ENCODE measurements at regions not wholly inside any gene's neighbourhood (a gene's known extent, or its start where the extent isn't known, plus 50 kb on each side); places are given as distances from the start of the nearest gene placed in this dataset.

DNA sequence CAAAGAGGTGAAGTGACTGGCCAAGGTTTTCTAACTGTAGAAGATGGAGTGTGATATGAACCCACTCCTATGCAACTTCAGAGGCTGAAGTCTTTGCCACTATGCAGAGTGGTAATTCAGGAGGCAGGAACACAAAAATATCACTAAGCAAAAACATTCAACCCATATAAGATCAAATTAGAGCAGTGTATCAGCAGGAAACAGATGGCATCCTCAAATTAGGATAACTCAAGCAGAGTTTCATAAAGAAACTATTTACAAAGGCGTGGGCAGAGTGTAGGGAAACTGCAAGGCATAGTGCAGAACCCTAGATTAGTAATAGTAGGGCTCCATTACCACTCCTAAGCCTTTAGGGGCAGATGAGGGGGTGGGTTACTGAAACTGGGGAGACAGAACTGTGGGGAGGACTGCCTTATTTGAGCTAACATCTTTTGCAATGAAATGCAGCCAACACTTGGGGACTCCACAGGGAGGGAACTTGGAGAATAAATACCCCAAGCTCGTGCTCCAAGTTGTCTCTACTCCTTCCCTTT lies 72.2 kb downstream of the PTTG1 start:
- Histone ChIP-seq H3K4me1 (ENCODE audit: insufficient read depth, low read length) (no peaks in the 10 kb centered on the region), H4K20me1 (ENCODE audit: control insufficient read depth, insufficient read depth, insufficient read length) (peaks cover 2% of the 10 kb centered on the region), H3K23me2 (ENCODE audit: insufficient read length, low read depth, low read length, poor library complexity, severe bottlenecking) (no peaks in the 10 kb centered on the region), H3K4ac (ENCODE audit: low read depth, low read length) (no peak overlapping the region), H2BK12ac (ENCODE audit: insufficient read length, low read depth, low read length) (no peak overlapping the region), H3K9ac (ENCODE audit: extremely low read depth, insufficient read length, low read length) (no peak overlapping the region), H4K8ac (replicated peaks; ENCODE audit: insufficient read length, low read depth, low read length) (no peak overlapping the region), H2BK15ac (ENCODE audit: low read depth, low read length) (no peak overlapping the region), H3K14ac (ENCODE audit: insufficient read depth, low read length) (no peak overlapping the region), H2AFZ (ENCODE audit: low read length) (no peak overlapping the region), H4K5ac (ENCODE audit: insufficient read length, low read depth, low read length) (no peak overlapping the region), H3K9me3 (ENCODE audit: control insufficient read depth, low read depth, low read length) (no peaks in the 10 kb centered on the region), H4K91ac (ENCODE audit: insufficient read length, low read depth, low read length) (no peak overlapping the region), H3K18ac (ENCODE audit: insufficient read length, low read depth, low read length) (no peak overlapping the region), H3K79me2 (ENCODE audit: insufficient read depth, low read length) (no peaks in the 10 kb centered on the region), H2AK5ac (ENCODE audit: insufficient read length, low read length) (no peak overlapping the region), H3K56ac (ENCODE audit: insufficient read length, low read depth, low read length) (no peak overlapping the region), H3K79me1 (ENCODE audit: insufficient read depth, low read depth, low read length, poor library complexity, severe bottlenecking) (no peaks in the 10 kb centered on the region), H2BK120ac (ENCODE audit: low read depth, low read length, poor library complexity, severe bottlenecking) (no peak overlapping the region), H2BK20ac (ENCODE audit: low read depth, low read length, poor library complexity, severe bottlenecking) (no peak overlapping the region), H3K4me2 (ENCODE audit: insufficient read depth, insufficient read length, low read length) (no peak overlapping the region), H3T11ph (ENCODE audit: low read length) (no peak overlapping the region), H2BK5ac (ENCODE audit: insufficient read length, low read length) (no peak overlapping the region), H3K27ac (ENCODE audit: insufficient read length, low read depth, low read length) (no peak overlapping the region), H3K27me3 (ENCODE audit: insufficient read depth, low read length) (no peaks in the 10 kb centered on the region), H3K23ac (ENCODE audit: insufficient read length, low read depth, low read length) (no peak overlapping the region)
- H3K4me3 Mint-ChIP-seq = no peak overlapping the region
- H3K36me3 Mint-ChIP-seq (ENCODE audit: insufficient read depth in 1 of 3, low read depth in 3 of 3) = no peaks in the 10 kb centered on the region
- no peaks in the 10 kb centered on the region for H3K9me3 Mint-ChIP-seq
- no peaks in the 10 kb centered on the region for H3K4me1 Mint-ChIP-seq
- no peak for DNase-seq
- WGBS (ENCODE audit: extremely low coverage, insufficient read length, low lambda C conversion rate) = no CpG with 5 or more reads among the region's 2 CpGs
- H3K27me3 Mint-ChIP-seq (ENCODE audit: low read depth) = peaks cover 2% of the 10 kb centered on the region
- no peak overlapping the region for H3K27ac Mint-ChIP-seq
- TF ChIP-seq, protein P1, sequence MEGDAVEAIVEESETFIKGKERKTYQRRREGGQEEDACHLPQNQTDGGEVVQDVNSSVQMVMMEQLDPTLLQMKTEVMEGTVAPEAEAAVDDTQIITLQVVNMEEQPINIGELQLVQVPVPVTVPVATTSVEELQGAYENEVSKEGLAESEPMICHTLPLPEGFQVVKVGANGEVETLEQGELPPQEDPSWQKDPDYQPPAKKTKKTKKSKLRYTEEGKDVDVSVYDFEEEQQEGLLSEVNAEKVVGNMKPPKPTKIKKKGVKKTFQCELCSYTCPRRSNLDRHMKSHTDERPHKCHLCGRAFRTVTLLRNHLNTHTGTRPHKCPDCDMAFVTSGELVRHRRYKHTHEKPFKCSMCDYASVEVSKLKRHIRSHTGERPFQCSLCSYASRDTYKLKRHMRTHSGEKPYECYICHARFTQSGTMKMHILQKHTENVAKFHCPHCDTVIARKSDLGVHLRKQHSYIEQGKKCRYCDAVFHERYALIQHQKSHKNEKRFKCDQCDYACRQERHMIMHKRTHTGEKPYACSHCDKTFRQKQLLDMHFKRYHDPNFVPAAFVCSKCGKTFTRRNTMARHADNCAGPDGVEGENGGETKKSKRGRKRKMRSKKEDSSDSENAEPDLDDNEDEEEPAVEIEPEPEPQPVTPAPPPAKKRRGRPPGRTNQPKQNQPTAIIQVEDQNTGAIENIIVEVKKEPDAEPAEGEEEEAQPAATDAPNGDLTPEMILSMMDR (conservative IDR thresholded peaks at IDR 0.05) = no peak
